ENCODE measurements at regions not wholly inside any gene's neighbourhood (a gene's known extent, or its start where the extent isn't known, plus 50 kb on each side); places are given as distances from the start of the nearest gene placed in this dataset.

GRCh38 chr14:98952593-98953350 is 319.2 kb downstream of the BCL11B start:
- ChIA-PET CTCF (interaction anchor here in 1 of 2 donors (0.7 kb wide), 1 partner anchor 725 kb away, joined by 6 read pairs; no protein-coding TSS in a partner anchor), POLR2A (interaction anchor here (0.7 kb wide), 2 partner anchors 11 to 53 kb away, joined by 3 to 11 read pairs; no protein-coding TSS in a partner anchor)
- H3K4me3 ChIP-seq (ENCODE audit: control insufficient read depth in 1 of 2, extremely low read depth in 1 of 2, low read length in 1 of 2): no peak overlapping the region

GRCh38 chr14:98953551-98954348 is 318.2 kb downstream of the BCL11B start:
- Mint-ChIP-seq H3K27ac (no peak overlapping the region), H3K4me3 (no peak overlapping the region), H3K9me3 (no peaks in the 10 kb centered on the region), H3K27me3 (no peaks in the 10 kb centered on the region), H3K36me3 (no peaks in the 10 kb centered on the region), H3K4me1 (peaks cover 0 to 8% (median 0%) of the 10 kb centered on the region in 3 donors)
- no peak for DNase-seq
- ChIA-PET CTCF (no interaction called here), POLR2A (no interaction called here)
- Histone ChIP-seq H3K9me3 (no peaks in the 10 kb centered on the region), H3K4me3 (ENCODE audit: control insufficient read depth in 1 of 2, extremely low read depth in 1 of 2, low read length in 1 of 2) (no peak overlapping the region), H3K27ac (ENCODE audit: low read length) (no peak overlapping the region), H3K4me1 (ENCODE audit: control insufficient read depth in 1 of 2, extremely low read depth in 1 of 2, insufficient read depth in 2 of 2, low read length in 2 of 2) (no peaks in the 10 kb centered on the region), H3K27me3 (replicated peaks in 1 of 2; ENCODE audit: control insufficient read depth in 2 of 2, extremely low read depth in 1 of 2, insufficient read depth in 2 of 2, low read length in 1 of 2) (no peaks in the 10 kb centered on the region), H3K36me3 (ENCODE audit: control insufficient read depth in 2 of 2, extremely low read depth in 1 of 2, insufficient read depth in 1 of 2, low read length in 1 of 2) (no peaks in the 10 kb centered on the region)
- no peak for ATAC-seq (replicated peaks in 1 of 4)
- 83% methylated on average over 10 of the region's 20 CpGs for WGBS (ENCODE audit: insufficient coverage)

More at GRCh38 chr14:98952593-98953350, 319.2 kb downstream of the BCL11B start:
- Mint-ChIP-seq H3K27ac (no peak overlapping the region), H3K36me3 (no peaks in the 10 kb centered on the region), H3K9me3 (no peaks in the 10 kb centered on the region), H3K4me3 (no peak overlapping the region), H3K27me3 (no peaks in the 10 kb centered on the region), H3K4me1 (peaks cover 1 to 13% (median 2%) of the 10 kb centered on the region in 3 donors)
- Histone ChIP-seq H3K27me3 (replicated peaks in 1 of 2; ENCODE audit: control insufficient read depth in 2 of 2, extremely low read depth in 1 of 2, insufficient read depth in 2 of 2, low read length in 1 of 2) (no peaks in the 10 kb centered on the region), H3K4me1 (ENCODE audit: control insufficient read depth in 1 of 2, extremely low read depth in 1 of 2, insufficient read depth in 2 of 2, low read length in 2 of 2) (peaks cover 0 to 3% of the 10 kb centered on the region in 2 experiments), H3K9me3 (no peaks in the 10 kb centered on the region), H3K36me3 (ENCODE audit: control insufficient read depth in 2 of 2, extremely low read depth in 1 of 2, insufficient read depth in 1 of 2, low read length in 1 of 2) (no peaks in the 10 kb centered on the region), H3K27ac (ENCODE audit: low read length) (no peak overlapping the region)
- ATAC-seq (replicated peaks in 1 of 4) (no peak), DNase-seq (no peak)
- WGBS (ENCODE audit: insufficient coverage): 72% methylated on average over 3 of the region's 9 CpGs

GRCh38 chr14:98954349-98955000 is 317.5 kb downstream of the BCL11B start:
- WGBS (ENCODE audit: insufficient coverage): 91% methylated on average over 7 of the region's 10 CpGs
- Mint-ChIP-seq H3K27ac (no peak overlapping the region), H3K36me3 (no peaks in the 10 kb centered on the region), H3K27me3 (no peaks in the 10 kb centered on the region), H3K4me1 (peaks cover 0 to 10% (median 0%) of the 10 kb centered on the region in 3 donors), H3K9me3 (no peaks in the 10 kb centered on the region), H3K4me3 (no peak overlapping the region)
- ChIA-PET POLR2A (no interaction called here), CTCF (no interaction called here)
- DNase-seq: no peak
- no peaks in the 10 kb centered on the region for H3K9me3 ChIP-seq
- H3K4me3 ChIP-seq (ENCODE audit: control insufficient read depth in 1 of 2, extremely low read depth in 1 of 2, low read length in 1 of 2): no peak overlapping the region
- no peaks in the 10 kb centered on the region for H3K4me1 ChIP-seq (ENCODE audit: control insufficient read depth in 1 of 2, extremely low read depth in 1 of 2, insufficient read depth in 2 of 2, low read length in 2 of 2)
- no peaks in the 10 kb centered on the region for H3K36me3 ChIP-seq (ENCODE audit: control insufficient read depth in 2 of 2, extremely low read depth in 1 of 2, insufficient read depth in 1 of 2, low read length in 1 of 2)
- H3K27ac ChIP-seq (ENCODE audit: low read length): no peak overlapping the region
- ATAC-seq (replicated peaks in 1 of 4): no peak
- H3K27me3 ChIP-seq (replicated peaks in 1 of 2; ENCODE audit: control insufficient read depth in 2 of 2, extremely low read depth in 1 of 2, insufficient read depth in 2 of 2, low read length in 1 of 2): no peaks in the 10 kb centered on the region

- CTCF ChIA-PET: no interaction called here
- no peaks in the 10 kb centered on the region for H3K36me3 Mint-ChIP-seq
- 74% methylated on average over 5 of the region's 9 CpGs for WGBS (ENCODE audit: insufficient coverage)
- no peak overlapping the region for H3K27ac ChIP-seq (ENCODE audit: low read length)
- H3K27me3 Mint-ChIP-seq: no peaks in the 10 kb centered on the region
- no peaks in the 10 kb centered on the region for H3K27me3 ChIP-seq (replicated peaks in 1 of 2; ENCODE audit: control insufficient read depth in 2 of 2, extremely low read depth in 1 of 2, insufficient read depth in 2 of 2, low read length in 1 of 2)
- peaks cover 0 to 16% (median 3%) of the 10 kb centered on the region in 3 donors for H3K4me1 Mint-ChIP-seq
- H3K4me1 ChIP-seq (ENCODE audit: control insufficient read depth in 1 of 2, extremely low read depth in 1 of 2, insufficient read depth in 2 of 2, low read length in 2 of 2): peaks cover 0 to 3% of the 10 kb centered on the region in 2 experiments
- H3K9me3 Mint-ChIP-seq: no peaks in the 10 kb centered on the region
- no peaks in the 10 kb centered on the region for H3K36me3 ChIP-seq (ENCODE audit: control insufficient read depth in 2 of 2, extremely low read depth in 1 of 2, insufficient read depth in 1 of 2, low read length in 1 of 2)
- no peak overlapping the region for H3K4me3 ChIP-seq (ENCODE audit: control insufficient read depth in 1 of 2, extremely low read depth in 1 of 2, low read length in 1 of 2)
- no peak overlapping the region for H3K27ac Mint-ChIP-seq
- no peaks in the 10 kb centered on the region for H3K9me3 ChIP-seq
- DNase-seq (no peak), ATAC-seq (replicated peaks in 1 of 4) (no peak)
- H3K4me3 Mint-ChIP-seq: no peak overlapping the region
- POLR2A ChIA-PET: no interaction called here
Measured at GRCh38 chr14:98955036-98955740, 316.8 kb downstream of the BCL11B start.

GRCh38 chr14:98955741-98956070 is 316.3 kb downstream of the BCL11B start:
- 93% methylated on average over 5 of the region's 5 CpGs for WGBS (ENCODE audit: insufficient coverage)
- H3K4me3 Mint-ChIP-seq: no peak overlapping the region
- DNase-seq (no peak), ATAC-seq (replicated peaks in 1 of 4) (no peak)
- Histone ChIP-seq H3K27ac (ENCODE audit: low read length) (no peak overlapping the region), H3K27me3 (replicated peaks in 1 of 2; ENCODE audit: control insufficient read depth in 2 of 2, extremely low read depth in 1 of 2, insufficient read depth in 2 of 2, low read length in 1 of 2) (no peaks in the 10 kb centered on the region), H3K9me3 (no peaks in the 10 kb centered on the region), H3K4me1 (ENCODE audit: control insufficient read depth in 1 of 2, extremely low read depth in 1 of 2, insufficient read depth in 2 of 2, low read length in 2 of 2) (peaks cover 0 to 7% of the 10 kb centered on the region in 2 experiments), H3K4me3 (ENCODE audit: control insufficient read depth in 1 of 2, extremely low read depth in 1 of 2, low read length in 1 of 2) (no peak overlapping the region), H3K36me3 (ENCODE audit: control insufficient read depth in 2 of 2, extremely low read depth in 1 of 2, insufficient read depth in 1 of 2, low read length in 1 of 2) (no peaks in the 10 kb centered on the region)
- peaks cover 0 to 21% (median 7%) of the 10 kb centered on the region in 3 donors for H3K4me1 Mint-ChIP-seq
- H3K27ac Mint-ChIP-seq: no peak overlapping the region
- no peaks in the 10 kb centered on the region for H3K27me3 Mint-ChIP-seq
- no peaks in the 10 kb centered on the region for H3K9me3 Mint-ChIP-seq
- CTCF ChIA-PET: no interaction called here
- H3K36me3 Mint-ChIP-seq: no peaks in the 10 kb centered on the region
- POLR2A ChIA-PET: no interaction called here

GRCh38 chr14:98956181-98956580 is 315.8 kb downstream of the BCL11B start:
- Histone ChIP-seq H3K27me3 (replicated peaks in 1 of 2; ENCODE audit: control insufficient read depth in 2 of 2, extremely low read depth in 1 of 2, insufficient read depth in 2 of 2, low read length in 1 of 2) (no peaks in the 10 kb centered on the region), H3K9me3 (no peaks in the 10 kb centered on the region), H3K36me3 (ENCODE audit: control insufficient read depth in 2 of 2, extremely low read depth in 1 of 2, insufficient read depth in 1 of 2, low read length in 1 of 2) (no peaks in the 10 kb centered on the region), H3K4me3 (ENCODE audit: control insufficient read depth in 1 of 2, extremely low read depth in 1 of 2, low read length in 1 of 2) (no peak overlapping the region), H3K4me1 (ENCODE audit: control insufficient read depth in 1 of 2, extremely low read depth in 1 of 2, insufficient read depth in 2 of 2, low read length in 2 of 2) (peaks cover 0 to 10% of the 10 kb centered on the region in 2 experiments), H3K27ac (ENCODE audit: low read length) (no peak overlapping the region)
- Mint-ChIP-seq H3K4me3 (no peak overlapping the region), H3K4me1 (peaks cover 1 to 26% (median 11%) of the 10 kb centered on the region in 3 donors), H3K27me3 (no peaks in the 10 kb centered on the region), H3K36me3 (no peaks in the 10 kb centered on the region), H3K9me3 (no peaks in the 10 kb centered on the region), H3K27ac (no peak overlapping the region)
- POLR2A ChIA-PET: no interaction called here
- CTCF ChIA-PET: no interaction called here
- DNase-seq (no peak), ATAC-seq (replicated peaks in 1 of 4) (no peak)
- WGBS (ENCODE audit: insufficient coverage): 73% methylated on average over 3 of the region's 7 CpGs
